ACC112 (cell line): ENCODE measurements at regions not wholly inside any gene's neighbourhood (a gene's known extent, or its start where the extent isn't known, plus 50 kb on each side); places are given as distances from the start of the nearest gene placed in this dataset.
A peak's percentile ranks its signal among the peaks of the same experiment; 100 is the strongest.
"Not testable (repeated sequence)": the region's sequence is repeated elsewhere in the genome, so short reads cannot be mapped to it uniquely, and the experiment has no call there.

Source experiments
- H2AFZ ChIP-seq: fragments of 200-600 bp; sonication (generic); one replicate; pipeline ENCODE4 v1.6.0; 2017; ENCODE audit warnings: antibody characterized with exemption, low read length; ENCODE audit not compliant: unreplicated experiment
- H3K27ac ChIP-seq: fragments of 200-600 bp; sonication (generic); 2 replicates; pipeline ENCODE4 v1.5.1; 2014; ENCODE audit warnings: low read depth, mild to moderate bottlenecking, antibody characterized with exemption, low read length, moderate library complexity
- H3K27me3 ChIP-seq: fragments of 200-600 bp; sonication (generic); 2 replicates; pipeline ENCODE4 v1.6.1; 2014; ENCODE audit warnings: mild to moderate bottlenecking, antibody characterized with exemption, low read length, moderate library complexity, mixed read lengths; ENCODE audit not compliant: insufficient read depth
- H3K36me3 ChIP-seq: fragments of 200-600 bp; sonication (generic); 2 replicates; pipeline ENCODE4 v1.6.1; 2016; ENCODE audit warnings: mild to moderate bottlenecking, antibody characterized with exemption, low read length, moderate library complexity, mixed read lengths; ENCODE audit not compliant: insufficient read depth
- H3K4me1 ChIP-seq: fragments of 200-600 bp; sonication (generic); one replicate; pipeline ENCODE4 v1.6.1; 2016; ENCODE audit warnings: low read length, mixed read lengths; ENCODE audit not compliant: insufficient read depth, unreplicated experiment, control insufficient read depth
- H3K4me3 ChIP-seq: fragments of 200-600 bp; sonication (generic); 2 replicates; pipeline ENCODE4 v1.5.1; 2014; ENCODE audit warnings: mild to moderate bottlenecking, low read depth, low read length
- H3K79me2 ChIP-seq: fragments of 200-600 bp; sonication (generic); one replicate; pipeline ENCODE4 v1.6.0; 2016; ENCODE audit warnings: low read length; ENCODE audit not compliant: control insufficient read depth, unreplicated experiment, insufficient read depth

- Histone ChIP-seq H2AFZ (no peak overlapping the region), H3K79me2 (no peaks in the 10 kb centered on the region), H3K27me3 (no peaks in the 10 kb centered on the region), H3K36me3 (no peaks in the 10 kb centered on the region), H3K4me3 (no peak overlapping the region), H3K27ac (no peak overlapping the region), H3K4me1 (peaks cover under 1% of the 10 kb centered on the region)
Measured at GRCh38 chr1:187931776-187932175, 1103.0 kb downstream of the PLA2G4A start.

- H2AFZ ChIP-seq = no peak overlapping the region
- H3K79me2 ChIP-seq = no peaks in the 10 kb centered on the region
- no peaks in the 10 kb centered on the region for H3K27me3 ChIP-seq
- H3K4me1 ChIP-seq = no peaks in the 10 kb centered on the region
- no peak overlapping the region for H3K27ac ChIP-seq
- H3K4me3 ChIP-seq = no peak overlapping the region
- H3K36me3 ChIP-seq = no peaks in the 10 kb centered on the region
Measured at GRCh38 chr1:187933562-187934419, 1105.0 kb downstream of the PLA2G4A start.

- H3K27ac ChIP-seq = no peak overlapping the region
- H2AFZ ChIP-seq = no peak overlapping the region
- H3K4me1 ChIP-seq = no peaks in the 10 kb centered on the region
- no peaks in the 10 kb centered on the region for H3K27me3 ChIP-seq
- no peak overlapping the region for H3K4me3 ChIP-seq
- no peaks in the 10 kb centered on the region for H3K36me3 ChIP-seq
- H3K79me2 ChIP-seq = no peaks in the 10 kb centered on the region
Measured at GRCh38 chr1:187936667-187937066, 1107.9 kb downstream of the PLA2G4A start.

GRCh38 chr1:187938092-187938491 lies 1109.3 kb downstream of the PLA2G4A start:
- Histone ChIP-seq H3K36me3 (no peaks in the 10 kb centered on the region), H2AFZ (no peak overlapping the region), H3K27me3 (no peaks in the 10 kb centered on the region), H3K4me3 (no peak overlapping the region), H3K79me2 (no peaks in the 10 kb centered on the region), H3K27ac (no peak overlapping the region), H3K4me1 (no peaks in the 10 kb centered on the region)

GRCh38 chr1:187942986-187943385 lies 1114.2 kb downstream of the PLA2G4A start:
- Histone ChIP-seq H3K36me3 (no peaks in the 10 kb centered on the region), H3K79me2 (no peaks in the 10 kb centered on the region), H2AFZ (peak overlapping the region; percentile 40), H3K4me1 (no peaks in the 10 kb centered on the region), H3K4me3 (no peak overlapping the region), H3K27me3 (no peaks in the 10 kb centered on the region), H3K27ac (no peak overlapping the region)

- peak overlapping the region; percentile 40 for H2AFZ ChIP-seq
- no peaks in the 10 kb centered on the region for H3K36me3 ChIP-seq
- H3K4me1 ChIP-seq = no peaks in the 10 kb centered on the region
- no peaks in the 10 kb centered on the region for H3K79me2 ChIP-seq
- H3K27me3 ChIP-seq = no peaks in the 10 kb centered on the region
- no peak overlapping the region for H3K27ac ChIP-seq
- peak overlapping the region; percentile 34 for H3K4me3 ChIP-seq
Measured at GRCh38 chr1:187943606-187944403, 1115.1 kb downstream of the PLA2G4A start.

GRCh38 chr1:187946661-187947060 lies 1117.9 kb downstream of the PLA2G4A start:
- H3K4me1 ChIP-seq, H3K27me3 ChIP-seq, H3K79me2 ChIP-seq, H2AFZ ChIP-seq, H3K4me3 ChIP-seq, H3K36me3 ChIP-seq, H3K27ac ChIP-seq: not testable (repeated sequence)

- Histone ChIP-seq H3K27me3 (no peaks in the 10 kb centered on the region), H3K27ac (no peak overlapping the region), H2AFZ (no peak overlapping the region), H3K4me3 (no peak overlapping the region), H3K36me3 (peaks cover 5% of the 10 kb centered on the region), H3K4me1 (no peaks in the 10 kb centered on the region), H3K79me2 (no peaks in the 10 kb centered on the region)
Measured at GRCh38 chr1:187947359-187947758, 1118.6 kb downstream of the PLA2G4A start.

- Histone ChIP-seq H3K79me2 (no peaks in the 10 kb centered on the region), H3K27ac (no peak overlapping the region), H3K36me3 (peaks cover 5% of the 10 kb centered on the region), H3K27me3 (no peaks in the 10 kb centered on the region), H3K4me3 (no peak overlapping the region), H2AFZ (no peak overlapping the region), H3K4me1 (no peaks in the 10 kb centered on the region)
Measured at GRCh38 chr1:187948170-187948794, 1119.5 kb downstream of the PLA2G4A start.

GRCh38 chr1:187949567-187949966 lies 1120.8 kb downstream of the PLA2G4A start:
- Histone ChIP-seq H3K36me3 (peaks cover 5% of the 10 kb centered on the region), H2AFZ (no peak overlapping the region), H3K79me2 (no peaks in the 10 kb centered on the region), H3K27ac (no peak overlapping the region), H3K4me1 (no peaks in the 10 kb centered on the region), H3K27me3 (no peaks in the 10 kb centered on the region), H3K4me3 (no peak overlapping the region)
